BE2C (cell line): ENCODE measurements at regions not wholly inside any gene's neighbourhood (a gene's known extent, or its start where the extent isn't known, plus 50 kb on each side); places are given as distances from the start of the nearest gene placed in this dataset.
"Not testable (repeated sequence)": the region's sequence is repeated elsewhere in the genome, so short reads cannot be mapped to it uniquely, and the experiment has no call there.

ENCODE experiments used
- DNase-seq: peaks from one replicate; pipeline ENCODE4 v3.0.0-alpha.2; 2020
- H3K27me3 ChIP-seq: fragments of 250-450 bp; sonication (Bioruptor Pico); 2 replicates; pipeline ENCODE4 v1.5.1; 2020; ENCODE audit warnings: mild to moderate bottlenecking
- H3K36me3 ChIP-seq: fragments of 250-450 bp; sonication (Bioruptor Pico); 2 replicates; pipeline ENCODE4 v1.5.1; 2020; ENCODE audit warnings: mild to moderate bottlenecking
- H3K4me1 ChIP-seq: fragments of 250-450 bp; sonication (Bioruptor Pico); 2 replicates; pipeline ENCODE4 v1.5.1; 2020
- H3K4me3 ChIP-seq: 2 replicates; pipeline ENCODE4 v1.5.1; 2011; ENCODE audit warnings: low read depth, low read length
- H3K9me3 ChIP-seq: fragments of 250-450 bp; sonication (Bioruptor Pico); 2 replicates; pipeline ENCODE4 v1.5.1; 2020
- CTCF ChIP-seq: IDR thresholded peaks from 2 replicates; pipeline ENCODE4 v1.5.1; 2012; ENCODE audit warnings: mild to moderate bottlenecking, low read depth, low read length

- Histone ChIP-seq H3K9me3 (no peaks in the 10 kb centered on the region), H3K27me3 (no peaks in the 10 kb centered on the region), H3K4me3 (no peak overlapping the region), H3K4me1 (no peaks in the 10 kb centered on the region), H3K36me3 (no peaks in the 10 kb centered on the region)
- no peak for TF ChIP-seq CTCF
- no peak for DNase-seq
These were observed 264.9 kb upstream of the ZC4H2 start for GRCh38 chrX:65241059-65241721.

- no peaks in the 10 kb centered on the region for H3K36me3 ChIP-seq
- H3K27me3 ChIP-seq = no peaks in the 10 kb centered on the region
- H3K4me3 ChIP-seq = no peak overlapping the region
- H3K9me3 ChIP-seq = no peaks in the 10 kb centered on the region
- DNase-seq = no peak
- TF ChIP-seq CTCF = no peak
- no peaks in the 10 kb centered on the region for H3K4me1 ChIP-seq
These were observed 227.3 kb upstream of the ZC4H2 start for GRCh38 chrX:65203545-65203944.

GRCh38 chrX:65196758-65197360, 220.6 kb upstream of the ZC4H2 start:
- no peaks in the 10 kb centered on the region for H3K36me3 ChIP-seq
- H3K4me1 ChIP-seq = no peaks in the 10 kb centered on the region
- peak; percentile 3 for DNase-seq
- H3K9me3 ChIP-seq = no peaks in the 10 kb centered on the region
- H3K27me3 ChIP-seq = no peaks in the 10 kb centered on the region
- TF ChIP-seq CTCF = no peak
- no peak overlapping the region for H3K4me3 ChIP-seq

- no peak overlapping the region for H3K4me3 ChIP-seq
- DNase-seq = no peak
- no peaks in the 10 kb centered on the region for H3K4me1 ChIP-seq
- H3K9me3 ChIP-seq = no peaks in the 10 kb centered on the region
- no peaks in the 10 kb centered on the region for H3K36me3 ChIP-seq
- H3K27me3 ChIP-seq = no peaks in the 10 kb centered on the region
- TF ChIP-seq CTCF = no peak
These were observed 219.4 kb upstream of the ZC4H2 start for GRCh38 chrX:65195621-65196020.

GRCh38 chrX:65194547-65194946, 218.3 kb upstream of the ZC4H2 start:
- Histone ChIP-seq H3K27me3 (no peaks in the 10 kb centered on the region), H3K4me1 (no peaks in the 10 kb centered on the region), H3K9me3 (no peaks in the 10 kb centered on the region), H3K4me3 (no peak overlapping the region), H3K36me3 (no peaks in the 10 kb centered on the region)
- DNase-seq = no peak
- TF ChIP-seq CTCF = no peak

GRCh38 chrX:65163325-65163724, 187.1 kb upstream of the ZC4H2 start:
- not testable (repeated sequence) for H3K4me1 ChIP-seq, H3K9me3 ChIP-seq, H3K36me3 ChIP-seq, H3K27me3 ChIP-seq, DNase-seq, H3K4me3 ChIP-seq
